ENCODE measurements at regions not wholly inside any gene's neighbourhood (a gene's known extent, or its start where the extent isn't known, plus 50 kb on each side); places are given as distances from the start of the nearest gene placed in this dataset.

DNA sequence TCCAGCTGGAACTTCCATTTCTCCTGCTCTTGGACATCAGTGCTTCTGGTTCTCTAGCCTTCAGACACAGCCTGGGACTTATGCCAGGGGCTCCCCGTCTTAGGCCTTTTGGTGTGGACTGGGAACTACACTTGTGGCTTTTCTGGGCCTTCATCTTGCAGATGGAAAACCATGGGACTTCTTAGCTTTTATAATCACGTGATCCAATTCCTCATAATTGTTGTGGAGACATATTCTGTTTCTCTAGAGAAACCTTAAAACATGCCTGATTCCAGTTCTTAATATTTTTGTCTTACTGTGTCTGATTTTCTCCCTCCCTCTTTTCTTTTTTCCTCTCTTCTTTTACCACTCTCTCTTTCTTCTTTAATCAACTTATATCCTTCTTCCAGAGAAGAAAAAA, 224.2 kb upstream of the FOXP2 start:
- no peak overlapping the region for H3K4me2 ChIP-seq (ENCODE audit: low read length)
- H3K79me2 ChIP-seq (ENCODE audit: insufficient read depth, low read length) = no peaks in the 10 kb centered on the region
- TF ChIP-seq, protein P1, sequence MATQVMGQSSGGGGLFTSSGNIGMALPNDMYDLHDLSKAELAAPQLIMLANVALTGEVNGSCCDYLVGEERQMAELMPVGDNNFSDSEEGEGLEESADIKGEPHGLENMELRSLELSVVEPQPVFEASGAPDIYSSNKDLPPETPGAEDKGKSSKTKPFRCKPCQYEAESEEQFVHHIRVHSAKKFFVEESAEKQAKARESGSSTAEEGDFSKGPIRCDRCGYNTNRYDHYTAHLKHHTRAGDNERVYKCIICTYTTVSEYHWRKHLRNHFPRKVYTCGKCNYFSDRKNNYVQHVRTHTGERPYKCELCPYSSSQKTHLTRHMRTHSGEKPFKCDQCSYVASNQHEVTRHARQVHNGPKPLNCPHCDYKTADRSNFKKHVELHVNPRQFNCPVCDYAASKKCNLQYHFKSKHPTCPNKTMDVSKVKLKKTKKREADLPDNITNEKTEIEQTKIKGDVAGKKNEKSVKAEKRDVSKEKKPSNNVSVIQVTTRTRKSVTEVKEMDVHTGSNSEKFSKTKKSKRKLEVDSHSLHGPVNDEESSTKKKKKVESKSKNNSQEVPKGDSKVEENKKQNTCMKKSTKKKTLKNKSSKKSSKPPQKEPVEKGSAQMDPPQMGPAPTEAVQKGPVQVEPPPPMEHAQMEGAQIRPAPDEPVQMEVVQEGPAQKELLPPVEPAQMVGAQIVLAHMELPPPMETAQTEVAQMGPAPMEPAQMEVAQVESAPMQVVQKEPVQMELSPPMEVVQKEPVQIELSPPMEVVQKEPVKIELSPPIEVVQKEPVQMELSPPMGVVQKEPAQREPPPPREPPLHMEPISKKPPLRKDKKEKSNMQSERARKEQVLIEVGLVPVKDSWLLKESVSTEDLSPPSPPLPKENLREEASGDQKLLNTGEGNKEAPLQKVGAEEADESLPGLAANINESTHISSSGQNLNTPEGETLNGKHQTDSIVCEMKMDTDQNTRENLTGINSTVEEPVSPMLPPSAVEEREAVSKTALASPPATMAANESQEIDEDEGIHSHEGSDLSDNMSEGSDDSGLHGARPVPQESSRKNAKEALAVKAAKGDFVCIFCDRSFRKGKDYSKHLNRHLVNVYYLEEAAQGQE (IDR thresholded peaks at IDR 0.05; ENCODE audit: low read depth) = no peak
- no peak for TF ChIP-seq EZH2phosphoT487 (IDR thresholded peaks at IDR 0.05; ENCODE audit: borderline replicate concordance)
- TF ChIP-seq POLR2AphosphoS5 (IDR thresholded peaks at IDR 0.05; ENCODE audit: low read depth, low read length) = no peak
- TF ChIP-seq, protein P2, sequence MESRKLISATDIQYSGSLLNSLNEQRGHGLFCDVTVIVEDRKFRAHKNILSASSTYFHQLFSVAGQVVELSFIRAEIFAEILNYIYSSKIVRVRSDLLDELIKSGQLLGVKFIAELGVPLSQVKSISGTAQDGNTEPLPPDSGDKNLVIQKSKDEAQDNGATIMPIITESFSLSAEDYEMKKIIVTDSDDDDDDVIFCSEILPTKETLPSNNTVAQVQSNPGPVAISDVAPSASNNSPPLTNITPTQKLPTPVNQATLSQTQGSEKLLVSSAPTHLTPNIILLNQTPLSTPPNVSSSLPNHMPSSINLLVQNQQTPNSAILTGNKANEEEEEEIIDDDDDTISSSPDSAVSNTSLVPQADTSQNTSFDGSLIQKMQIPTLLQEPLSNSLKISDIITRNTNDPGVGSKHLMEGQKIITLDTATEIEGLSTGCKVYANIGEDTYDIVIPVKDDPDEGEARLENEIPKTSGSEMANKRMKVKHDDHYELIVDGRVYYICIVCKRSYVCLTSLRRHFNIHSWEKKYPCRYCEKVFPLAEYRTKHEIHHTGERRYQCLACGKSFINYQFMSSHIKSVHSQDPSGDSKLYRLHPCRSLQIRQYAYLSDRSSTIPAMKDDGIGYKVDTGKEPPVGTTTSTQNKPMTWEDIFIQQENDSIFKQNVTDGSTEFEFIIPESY (IDR thresholded peaks at IDR 0.05; ENCODE audit: extremely low read depth, insufficient replicate concordance, low read length) = no peak
- TF ChIP-seq SP1 (IDR thresholded peaks at IDR 0.05; ENCODE audit: low read depth) = no peak
- no peak for TF ChIP-seq JUND (IDR thresholded peaks at IDR 0.05)
- TF ChIP-seq EZH2 (IDR thresholded peaks at IDR 0.05) = no peak
- TF ChIP-seq ZNF274 (IDR thresholded peaks at IDR 0.05; ENCODE audit: low read depth, low read length) = no peak
- TF ChIP-seq, protein P3, sequence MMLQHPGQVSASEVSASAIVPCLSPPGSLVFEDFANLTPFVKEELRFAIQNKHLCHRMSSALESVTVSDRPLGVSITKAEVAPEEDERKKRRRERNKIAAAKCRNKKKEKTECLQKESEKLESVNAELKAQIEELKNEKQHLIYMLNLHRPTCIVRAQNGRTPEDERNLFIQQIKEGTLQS (IDR thresholded peaks at IDR 0.05) = no peak
- TF ChIP-seq ELF1 (IDR thresholded peaks at IDR 0.05; ENCODE audit: borderline replicate concordance, low read depth) = no peak
- no peak for TF ChIP-seq CEBPB (IDR thresholded peaks at IDR 0.05; ENCODE audit: low read depth)
- no peak for TF ChIP-seq EGR1 (IDR thresholded peaks at IDR 0.05; ENCODE audit: low read depth)
- TF ChIP-seq RAD21 (IDR thresholded peaks at IDR 0.05; ENCODE audit: low read depth) = no peak
- TF ChIP-seq ZFX (IDR thresholded peaks at IDR 0.05) = no peak
- no peak for TF ChIP-seq POLR2A (IDR thresholded peaks at IDR 0.05; ENCODE audit: borderline replicate concordance, extremely low read depth, insufficient read depth, insufficient read length)
- TF ChIP-seq, protein P4, sequence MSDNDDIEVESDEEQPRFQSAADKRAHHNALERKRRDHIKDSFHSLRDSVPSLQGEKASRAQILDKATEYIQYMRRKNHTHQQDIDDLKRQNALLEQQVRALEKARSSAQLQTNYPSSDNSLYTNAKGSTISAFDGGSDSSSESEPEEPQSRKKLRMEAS (IDR thresholded peaks at IDR 0.05) = no peak
- TF ChIP-seq, protein P5, sequence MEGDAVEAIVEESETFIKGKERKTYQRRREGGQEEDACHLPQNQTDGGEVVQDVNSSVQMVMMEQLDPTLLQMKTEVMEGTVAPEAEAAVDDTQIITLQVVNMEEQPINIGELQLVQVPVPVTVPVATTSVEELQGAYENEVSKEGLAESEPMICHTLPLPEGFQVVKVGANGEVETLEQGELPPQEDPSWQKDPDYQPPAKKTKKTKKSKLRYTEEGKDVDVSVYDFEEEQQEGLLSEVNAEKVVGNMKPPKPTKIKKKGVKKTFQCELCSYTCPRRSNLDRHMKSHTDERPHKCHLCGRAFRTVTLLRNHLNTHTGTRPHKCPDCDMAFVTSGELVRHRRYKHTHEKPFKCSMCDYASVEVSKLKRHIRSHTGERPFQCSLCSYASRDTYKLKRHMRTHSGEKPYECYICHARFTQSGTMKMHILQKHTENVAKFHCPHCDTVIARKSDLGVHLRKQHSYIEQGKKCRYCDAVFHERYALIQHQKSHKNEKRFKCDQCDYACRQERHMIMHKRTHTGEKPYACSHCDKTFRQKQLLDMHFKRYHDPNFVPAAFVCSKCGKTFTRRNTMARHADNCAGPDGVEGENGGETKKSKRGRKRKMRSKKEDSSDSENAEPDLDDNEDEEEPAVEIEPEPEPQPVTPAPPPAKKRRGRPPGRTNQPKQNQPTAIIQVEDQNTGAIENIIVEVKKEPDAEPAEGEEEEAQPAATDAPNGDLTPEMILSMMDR (IDR thresholded peaks at IDR 0.05 in 2 of 3, conservative IDR thresholded peaks at IDR 0.05 in 1 of 3; ENCODE audit: borderline replicate concordance in 1 of 3, insufficient read depth in 1 of 3, low read depth in 2 of 3, low read length in 2 of 3) = no peak
- no peak for ATAC-seq
- no peak overlapping the region for H3K4me3 ChIP-seq (replicated peaks in 1 of 2; ENCODE audit: low read depth in 1 of 2, low read length in 2 of 2)
- no peak for DNase-seq (ENCODE audit: low read depth, low spot score)
- H3K4me1 ChIP-seq (ENCODE audit: control insufficient read depth in 1 of 2, insufficient read depth in 2 of 2, low read length in 2 of 2) = no peaks in the 10 kb centered on the region
- H3K9ac ChIP-seq (ENCODE audit: low read length) = no peak overlapping the region
- RAD21 ChIA-PET (ENCODE audit: low non-redundant PET in 1 of 2, low total read pairs in 2 of 2, uncharacterized antibody in 2 of 2, unreplicated experiment in 2 of 2) = no interaction called here
- no peaks in the 10 kb centered on the region for H3K36me3 ChIP-seq (ENCODE audit: control insufficient read depth in 1 of 2, insufficient read depth in 2 of 2, low read length in 2 of 2)
- H3K27me3 ChIP-seq (ENCODE audit: insufficient read depth, low read length) = no peaks in the 10 kb centered on the region
- CTCF ChIA-PET = no interaction called here
- intact Hi-C loops (cut with micrococcal nuclease) = no loop called here
- no peak overlapping the region for H3K27ac ChIP-seq (ENCODE audit: low read depth, low read length)
- no TSS peak for BruUV-seq (replicated peaks)
- no peaks in the 10 kb centered on the region for H4K20me1 ChIP-seq (ENCODE audit: insufficient read depth)
- no peaks in the 10 kb centered on the region for H3K9me2 ChIP-seq (ENCODE audit: insufficient read depth)
- no peak overlapping the region for H2AFZ ChIP-seq (ENCODE audit: low read depth, low read length, poor library complexity, severe bottlenecking)
- no peaks in the 10 kb centered on the region for H3K9me3 ChIP-seq (ENCODE audit: control insufficient read depth in 1 of 2, insufficient read depth in 1 of 2, low read depth in 1 of 2, low read length in 2 of 2)
- POLR2A ChIA-PET = no interaction called here

Measured in HCT116 (cell line).